Endothelial cell (in vitro differentiated cells): ENCODE measurements at regions not wholly inside any gene's neighbourhood (a gene's known extent, or its start where the extent isn't known, plus 50 kb on each side); places are given as distances from the start of the nearest gene placed in this dataset.

Experiments
- DNase-seq: peaks from one replicate; pipeline ENCODE4 v3.0.0; 2021; ENCODE audit warnings: low spot score
- H3K27ac Mint-ChIP-seq: one replicate; pipeline ENCODE4 v1.8.0; 2021; ENCODE audit warnings: mixed read lengths, inconsistent platforms; ENCODE audit not compliant: unreplicated experiment
- H3K27me3 Mint-ChIP-seq: one replicate; pipeline ENCODE4 v1.8.0; 2021; ENCODE audit warnings: mild to moderate bottlenecking, moderate library complexity, mixed read lengths, inconsistent platforms; ENCODE audit not compliant: unreplicated experiment
- H3K36me3 Mint-ChIP-seq: one replicate; pipeline ENCODE4 v1.8.0; 2021; ENCODE audit warnings: mild to moderate bottlenecking, low read depth, mixed read lengths, inconsistent platforms; ENCODE audit not compliant: unreplicated experiment
- H3K4me1 Mint-ChIP-seq: one replicate; pipeline ENCODE4 v1.8.0; 2021; ENCODE audit warnings: mild to moderate bottlenecking, mixed read lengths, inconsistent platforms; ENCODE audit not compliant: unreplicated experiment
- H3K4me3 Mint-ChIP-seq: one replicate; pipeline ENCODE4 v1.8.0; 2021; ENCODE audit warnings: mild to moderate bottlenecking, mixed read lengths, inconsistent platforms; ENCODE audit not compliant: unreplicated experiment
- H3K9me3 Mint-ChIP-seq: one replicate; pipeline ENCODE4 v1.8.0; 2021; ENCODE audit warnings: mixed read lengths, inconsistent platforms; ENCODE audit not compliant: unreplicated experiment
- TF ChIP-seq, protein P1 (sequence below): fragments of 200-600 bp; sonication (generic); IDR thresholded peaks from one replicate; pipeline ENCODE4 v1.5.0; 2021; ENCODE audit warnings: antibody characterized with exemption; ENCODE audit not compliant: unreplicated experiment

DNA sequence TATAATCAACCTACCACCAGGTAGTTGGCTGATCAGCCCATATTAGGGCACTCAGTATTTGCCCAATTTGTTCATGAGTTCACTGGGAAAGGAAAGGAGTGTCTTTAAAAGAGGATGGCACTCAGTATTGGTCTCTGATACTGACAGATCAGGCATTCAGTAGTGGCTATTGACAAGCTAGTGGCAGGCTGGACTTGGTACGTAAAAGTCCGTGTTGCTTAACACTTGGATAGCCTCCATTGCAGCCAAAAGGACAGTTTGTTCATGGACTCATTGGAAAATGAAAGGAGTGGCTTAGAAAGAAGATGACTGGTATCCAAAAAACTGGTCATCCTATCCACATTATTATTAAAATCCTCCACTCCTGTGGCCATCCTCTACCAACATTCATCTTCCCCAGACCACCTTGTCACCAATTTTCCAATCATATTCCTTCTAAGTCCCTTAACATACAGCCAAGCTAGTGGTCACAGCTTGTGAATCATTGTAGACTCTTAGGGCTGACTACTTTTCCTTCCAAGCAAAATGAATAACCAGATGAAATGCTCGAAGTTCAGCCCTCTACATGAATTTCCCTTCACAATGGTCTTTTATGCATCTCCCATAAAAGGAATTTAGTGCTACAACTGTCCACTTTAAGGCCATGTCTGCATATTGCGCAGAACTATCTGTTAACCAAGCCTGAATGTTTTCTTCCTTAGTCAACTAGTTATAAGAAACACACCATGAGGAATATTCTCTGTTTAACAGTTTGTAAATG, 78.6 kb upstream of the MAGI2 start:
- Mint-ChIP-seq H3K4me1 (peaks cover 5% of the 10 kb centered on the region), H3K9me3 (no peaks in the 10 kb centered on the region), H3K4me3 (no peak overlapping the region), H3K27ac (no peak overlapping the region), H3K27me3 (no peaks in the 10 kb centered on the region), H3K36me3 (no peaks in the 10 kb centered on the region)
- TF ChIP-seq, protein P1, sequence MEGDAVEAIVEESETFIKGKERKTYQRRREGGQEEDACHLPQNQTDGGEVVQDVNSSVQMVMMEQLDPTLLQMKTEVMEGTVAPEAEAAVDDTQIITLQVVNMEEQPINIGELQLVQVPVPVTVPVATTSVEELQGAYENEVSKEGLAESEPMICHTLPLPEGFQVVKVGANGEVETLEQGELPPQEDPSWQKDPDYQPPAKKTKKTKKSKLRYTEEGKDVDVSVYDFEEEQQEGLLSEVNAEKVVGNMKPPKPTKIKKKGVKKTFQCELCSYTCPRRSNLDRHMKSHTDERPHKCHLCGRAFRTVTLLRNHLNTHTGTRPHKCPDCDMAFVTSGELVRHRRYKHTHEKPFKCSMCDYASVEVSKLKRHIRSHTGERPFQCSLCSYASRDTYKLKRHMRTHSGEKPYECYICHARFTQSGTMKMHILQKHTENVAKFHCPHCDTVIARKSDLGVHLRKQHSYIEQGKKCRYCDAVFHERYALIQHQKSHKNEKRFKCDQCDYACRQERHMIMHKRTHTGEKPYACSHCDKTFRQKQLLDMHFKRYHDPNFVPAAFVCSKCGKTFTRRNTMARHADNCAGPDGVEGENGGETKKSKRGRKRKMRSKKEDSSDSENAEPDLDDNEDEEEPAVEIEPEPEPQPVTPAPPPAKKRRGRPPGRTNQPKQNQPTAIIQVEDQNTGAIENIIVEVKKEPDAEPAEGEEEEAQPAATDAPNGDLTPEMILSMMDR, result no peak
- DNase-seq, result no peak

DNA sequence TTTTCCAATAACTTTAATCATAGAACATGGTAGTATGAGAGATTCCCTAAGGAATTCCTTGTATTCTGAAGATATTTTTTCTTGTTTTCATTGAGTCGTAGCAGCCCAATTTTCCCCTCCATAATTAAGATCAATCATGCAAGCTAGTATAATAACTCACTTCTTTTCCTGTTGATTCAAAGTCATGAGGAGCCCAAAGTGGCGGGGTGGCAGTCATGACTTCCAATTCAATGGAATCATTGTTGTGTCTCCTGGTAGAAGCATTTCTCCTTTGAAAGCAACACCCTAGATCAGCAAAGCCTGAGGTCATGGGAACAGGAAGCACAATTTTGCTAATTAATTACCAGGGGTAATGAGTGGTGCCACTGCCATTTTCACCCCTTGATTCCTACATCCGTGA, 77.6 kb upstream of the MAGI2 start:
- TF ChIP-seq, protein P1, result no peak
- Mint-ChIP-seq H3K36me3 (no peaks in the 10 kb centered on the region), H3K27ac (no peak overlapping the region), H3K4me3 (no peak overlapping the region), H3K27me3 (no peaks in the 10 kb centered on the region), H3K4me1 (peaks cover 5% of the 10 kb centered on the region), H3K9me3 (no peaks in the 10 kb centered on the region)
- no peak for DNase-seq

DNA sequence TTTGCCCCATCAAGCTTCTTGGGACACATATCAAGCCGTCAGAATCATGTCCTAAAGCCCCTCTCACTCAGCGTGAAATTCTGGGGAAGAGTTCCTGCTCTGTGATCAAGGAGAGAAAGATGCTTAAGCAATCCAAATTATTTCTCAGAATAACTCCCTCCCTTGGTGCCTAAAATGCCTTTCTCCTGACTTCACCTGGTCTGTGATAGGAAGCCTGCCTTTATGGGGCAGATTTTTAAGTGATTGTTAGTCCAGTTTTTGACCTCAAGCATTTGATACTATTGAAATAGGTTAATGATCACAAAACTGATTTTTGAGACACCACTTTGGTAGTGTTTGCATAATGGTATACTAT, 76.4 kb upstream of the MAGI2 start:
- Mint-ChIP-seq H3K9me3 (no peaks in the 10 kb centered on the region), H3K4me3 (no peak overlapping the region), H3K36me3 (no peaks in the 10 kb centered on the region), H3K27me3 (no peaks in the 10 kb centered on the region), H3K27ac (no peak overlapping the region), H3K4me1 (peaks cover 5% of the 10 kb centered on the region)
- TF ChIP-seq, protein P1, result no peak
- DNase-seq, result no peak

DNA sequence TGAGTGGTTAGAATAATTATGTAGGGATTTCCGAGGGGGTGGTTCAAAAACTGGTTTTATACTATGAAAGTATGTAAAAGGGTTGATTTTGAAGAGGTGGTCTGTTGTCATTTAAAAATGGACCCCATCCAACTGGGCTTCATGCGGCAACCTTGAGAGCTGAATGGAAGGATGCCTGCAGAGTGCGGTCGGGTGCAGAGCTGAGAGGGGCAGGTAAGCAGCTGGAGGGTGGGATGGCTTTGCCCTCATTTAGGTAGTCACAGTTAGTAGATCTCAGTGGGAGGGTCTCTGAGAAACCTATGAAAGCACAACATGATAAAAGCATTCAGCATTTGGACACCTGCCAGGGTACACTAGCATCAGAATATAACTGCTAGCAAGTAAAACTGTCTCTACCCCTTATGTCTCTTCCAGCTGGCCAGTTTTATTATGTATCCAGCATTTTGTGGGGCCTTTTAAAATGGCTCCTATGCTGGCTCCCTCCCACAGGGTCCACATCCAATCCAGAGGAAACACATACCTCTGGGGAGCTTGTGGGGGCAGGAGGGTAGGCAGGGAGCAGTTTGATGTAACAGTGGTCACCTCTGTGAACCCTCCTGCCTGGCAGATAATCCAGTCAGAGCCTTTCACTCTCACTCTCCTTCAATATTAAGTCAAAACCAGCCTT, 75.9 kb upstream of the MAGI2 start:
- Mint-ChIP-seq H3K4me3 (no peak overlapping the region), H3K27ac (no peak overlapping the region), H3K9me3 (no peaks in the 10 kb centered on the region), H3K27me3 (no peaks in the 10 kb centered on the region), H3K36me3 (no peaks in the 10 kb centered on the region), H3K4me1 (peaks cover 5% of the 10 kb centered on the region)
- TF ChIP-seq, protein P1, result no peak
- DNase-seq, result no peak

DNA sequence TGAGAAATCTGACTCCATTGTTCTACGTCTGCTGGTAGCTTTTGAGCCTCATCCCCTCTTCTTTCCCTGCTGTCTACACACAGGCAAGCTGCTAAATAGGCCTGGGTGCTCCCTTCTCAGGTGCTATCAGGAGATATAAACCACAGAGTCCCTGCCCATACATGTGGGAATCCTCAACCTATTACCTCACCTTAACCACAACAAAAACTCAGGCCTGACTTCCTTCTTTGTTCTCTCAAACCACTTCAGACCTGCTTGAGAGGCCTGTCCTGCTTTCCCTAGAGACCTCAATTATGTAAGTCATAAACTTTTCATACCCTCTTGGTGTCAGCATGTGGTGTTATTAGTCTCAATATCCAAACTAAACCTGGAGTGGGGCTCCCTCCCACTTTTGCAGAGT, 75.0 kb upstream of the MAGI2 start:
- TF ChIP-seq, protein P1, result no peak
- H3K27ac Mint-ChIP-seq, result no peak overlapping the region

More for the DNA sequence above, 75.0 kb upstream of the MAGI2 start:
- H3K9me3 Mint-ChIP-seq, result no peaks in the 10 kb centered on the region
- no peak for DNase-seq
- H3K27me3 Mint-ChIP-seq, result no peaks in the 10 kb centered on the region
- peaks cover 5% of the 10 kb centered on the region for H3K4me1 Mint-ChIP-seq
- H3K36me3 Mint-ChIP-seq, result no peaks in the 10 kb centered on the region
- no peak overlapping the region for H3K4me3 Mint-ChIP-seq
